Endothelial cell of umbilical vein (primary cell): ENCODE measurements at regions not wholly inside any gene's neighbourhood (a gene's known extent, or its start where the extent isn't known, plus 50 kb on each side); places are given as distances from the start of the nearest gene placed in this dataset.

Source experiments
- EZH2 ChIP-seq: IDR thresholded peaks from 2 replicates; pipeline ENCODE4 v1.6.1; 2012; ENCODE audit warnings: borderline replicate concordance, low read depth, mild to moderate bottlenecking, moderate library complexity, low read length, inconsistent platforms; ENCODE audit not compliant: severe bottlenecking
- FOS ChIP-seq: IDR thresholded peaks from 2 replicates; pipeline ENCODE4 v1.6.1; 2011; ENCODE audit warnings: mild to moderate bottlenecking, low read length, moderate library complexity, borderline replicate concordance; ENCODE audit not compliant: insufficient read depth
- GATA2 ChIP-seq: IDR thresholded peaks from 2 replicates; pipeline ENCODE4 v1.7.0; 2011; ENCODE audit warnings: low read depth, mild to moderate bottlenecking, moderate library complexity, mixed read lengths, low read length; ENCODE audit not compliant: insufficient read length, insufficient read depth
- POLR2A ChIP-seq: IDR thresholded peaks from 2 replicates; pipeline ENCODE4 v1.6.1; 2012; ENCODE audit warnings: low read depth, mild to moderate bottlenecking, control low read depth, low read length
- TF ChIP-seq, protein P1 (sequence below), 2 donors: IDR thresholded peaks; 1 replicate in 1 of 2; 2 replicates in 1 of 2; pipeline ENCODE4 v1.5.1; 2011; ENCODE audit warnings: low read length in 2 of 2, mild to moderate bottlenecking in 2 of 2, moderate library complexity in 2 of 2, control low read depth in 1 of 2, inconsistent platforms in 1 of 2, low read depth in 1 of 2; ENCODE audit not compliant: insufficient read depth in 1 of 2; ENCODE audit errors: extremely low read depth in 1 of 2
- TF ChIP-seq, protein P2 (sequence below): IDR thresholded peaks from 2 replicates; pipeline ENCODE4 v1.6.1; 2011; ENCODE audit not compliant: insufficient read depth, insufficient read length

DNA sequence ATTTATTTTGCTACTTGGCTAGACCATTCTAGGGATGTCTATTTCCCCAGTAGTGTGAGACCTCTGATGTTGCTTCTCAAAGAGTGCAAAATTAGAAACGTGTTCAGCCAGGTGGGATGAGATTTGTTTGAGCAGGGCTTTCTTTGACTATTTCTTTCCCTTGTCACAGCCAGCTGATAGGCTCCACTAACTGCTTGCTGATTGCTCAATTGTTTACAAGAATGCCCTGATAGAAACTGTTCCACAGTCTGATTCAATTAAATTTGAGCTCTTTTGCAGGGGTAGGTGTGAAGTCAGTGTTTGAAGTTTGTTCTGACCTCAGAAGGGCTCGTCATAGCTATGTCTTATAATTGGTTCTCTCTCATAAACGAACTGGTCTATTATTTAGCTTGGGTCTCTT lies 220.5 kb downstream of the FNDC1 start:
- TF ChIP-seq GATA2: no peak
- TF ChIP-seq POLR2A: no peak
- TF ChIP-seq, protein P1, sequence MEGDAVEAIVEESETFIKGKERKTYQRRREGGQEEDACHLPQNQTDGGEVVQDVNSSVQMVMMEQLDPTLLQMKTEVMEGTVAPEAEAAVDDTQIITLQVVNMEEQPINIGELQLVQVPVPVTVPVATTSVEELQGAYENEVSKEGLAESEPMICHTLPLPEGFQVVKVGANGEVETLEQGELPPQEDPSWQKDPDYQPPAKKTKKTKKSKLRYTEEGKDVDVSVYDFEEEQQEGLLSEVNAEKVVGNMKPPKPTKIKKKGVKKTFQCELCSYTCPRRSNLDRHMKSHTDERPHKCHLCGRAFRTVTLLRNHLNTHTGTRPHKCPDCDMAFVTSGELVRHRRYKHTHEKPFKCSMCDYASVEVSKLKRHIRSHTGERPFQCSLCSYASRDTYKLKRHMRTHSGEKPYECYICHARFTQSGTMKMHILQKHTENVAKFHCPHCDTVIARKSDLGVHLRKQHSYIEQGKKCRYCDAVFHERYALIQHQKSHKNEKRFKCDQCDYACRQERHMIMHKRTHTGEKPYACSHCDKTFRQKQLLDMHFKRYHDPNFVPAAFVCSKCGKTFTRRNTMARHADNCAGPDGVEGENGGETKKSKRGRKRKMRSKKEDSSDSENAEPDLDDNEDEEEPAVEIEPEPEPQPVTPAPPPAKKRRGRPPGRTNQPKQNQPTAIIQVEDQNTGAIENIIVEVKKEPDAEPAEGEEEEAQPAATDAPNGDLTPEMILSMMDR (IDR thresholded peaks at IDR 0.05; ENCODE audit: extremely low read depth in 1 of 2, insufficient read depth in 1 of 2, low read depth in 1 of 2, low read length in 2 of 2): no peak
- no peak for TF ChIP-seq FOS
- TF ChIP-seq, protein P2, sequence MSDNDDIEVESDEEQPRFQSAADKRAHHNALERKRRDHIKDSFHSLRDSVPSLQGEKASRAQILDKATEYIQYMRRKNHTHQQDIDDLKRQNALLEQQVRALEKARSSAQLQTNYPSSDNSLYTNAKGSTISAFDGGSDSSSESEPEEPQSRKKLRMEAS: no peak
- no peak for TF ChIP-seq EZH2
